Ramos (cell line): ENCODE measurements at regions not wholly inside any gene's neighbourhood (a gene's known extent, or its start where the extent isn't known, plus 50 kb on each side); places are given as distances from the start of the nearest gene placed in this dataset.
"Not testable (repeated sequence)": the region's sequence is repeated elsewhere in the genome, so short reads cannot be mapped to it uniquely, and the experiment has no call there.

Experiments
- in situ Hi-C: fragments of 300-500 bp; cut with MboI; formaldehyde crosslinking; loops from one replicate; pipeline ENCODE4 v1.14.3; 2022; ENCODE audit warnings: low sequenced_read_pairs; ENCODE audit not compliant: unreplicated experiment

DNA sequence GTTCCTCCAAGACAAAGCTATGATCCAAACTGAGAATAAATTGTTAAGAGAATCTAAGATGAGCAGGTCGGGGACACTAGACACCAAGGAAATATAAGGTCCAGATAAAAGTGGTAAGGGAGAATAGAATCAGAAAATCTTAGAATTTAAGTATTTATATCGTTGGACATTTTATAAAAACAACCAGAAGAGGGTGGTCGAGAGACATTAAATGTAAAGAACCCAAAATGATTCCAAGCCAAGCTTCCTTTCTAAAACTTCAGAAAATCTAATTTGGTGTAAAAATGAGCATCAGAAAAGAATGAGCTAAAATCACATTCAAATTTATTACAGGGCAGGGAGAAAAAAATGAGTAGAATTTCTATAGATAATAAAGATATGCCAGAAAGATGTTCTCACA is 97.8 kb upstream of the OGFRL1 start:
- in situ Hi-C loops = loop anchor here (10.0 kb wide), 1 partner anchor 154 kb away; no protein-coding TSS in a partner anchor

DNA sequence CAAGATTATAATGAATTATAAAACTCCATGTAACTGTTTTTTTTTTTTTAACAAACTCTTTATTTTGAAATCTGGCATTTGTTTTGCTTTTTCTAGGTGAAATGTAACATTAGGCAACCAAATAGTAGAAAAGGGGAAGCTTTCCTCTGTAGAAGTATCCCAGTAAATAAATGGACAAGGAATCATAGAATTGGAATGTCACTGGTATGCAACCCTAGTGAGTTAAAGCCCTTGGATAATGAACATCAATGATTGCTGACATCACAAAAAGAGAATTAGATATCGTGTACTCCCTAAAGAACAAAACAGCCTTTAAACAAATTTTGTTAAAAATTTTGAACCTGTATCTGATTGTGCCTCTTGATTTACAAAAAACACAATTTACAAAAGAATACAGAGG is 93.9 kb upstream of the OGFRL1 start:
- in situ Hi-C loops = loop anchor here (10.0 kb wide), 1 partner anchor 150 kb away; no protein-coding TSS in a partner anchor

DNA sequence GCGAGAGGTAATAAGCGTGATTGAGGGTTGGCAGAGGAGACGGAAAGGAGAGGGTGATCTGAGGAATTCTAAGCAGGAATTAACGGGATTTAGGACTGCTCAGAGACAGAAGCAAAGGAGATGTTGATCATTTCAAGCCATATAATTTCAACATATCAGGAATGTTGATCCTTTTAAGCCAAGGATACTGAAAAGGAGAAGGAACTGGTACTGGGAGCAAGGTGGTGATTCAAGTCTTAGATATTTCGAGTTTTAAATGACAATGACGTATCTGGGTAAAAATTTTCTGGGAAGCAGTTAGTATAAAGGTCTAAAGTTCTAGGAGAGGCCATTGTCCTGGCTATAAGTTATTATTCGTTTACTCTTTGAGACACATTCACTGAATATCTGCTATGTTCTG is 91.3 kb upstream of the OGFRL1 start:
- in situ Hi-C loops = loop anchor here (10.0 kb wide), 1 partner anchor 148 kb away; no protein-coding TSS in a partner anchor

DNA sequence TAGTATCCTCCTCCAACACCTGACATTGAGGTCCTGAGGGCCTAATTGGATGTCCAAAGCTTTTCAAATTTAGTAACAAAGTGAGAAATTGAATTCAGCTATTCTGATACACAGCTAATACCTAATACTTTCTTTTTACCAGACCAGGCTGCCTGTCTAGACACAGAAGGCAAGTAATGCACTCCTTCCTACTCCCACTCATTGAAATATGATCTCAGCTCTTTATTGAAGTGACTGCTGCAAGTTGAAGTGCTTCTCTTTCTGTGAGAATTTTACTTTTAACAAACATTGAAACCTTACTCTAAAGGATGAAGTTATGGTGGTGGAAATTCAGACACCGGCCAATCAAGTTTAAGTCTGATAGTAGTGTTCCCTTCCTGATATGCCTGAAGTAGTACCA is 90.8 kb upstream of the OGFRL1 start:
- in situ Hi-C loops = loop anchor here (10.0 kb wide), 1 partner anchor 147 kb away; no protein-coding TSS in a partner anchor

DNA sequence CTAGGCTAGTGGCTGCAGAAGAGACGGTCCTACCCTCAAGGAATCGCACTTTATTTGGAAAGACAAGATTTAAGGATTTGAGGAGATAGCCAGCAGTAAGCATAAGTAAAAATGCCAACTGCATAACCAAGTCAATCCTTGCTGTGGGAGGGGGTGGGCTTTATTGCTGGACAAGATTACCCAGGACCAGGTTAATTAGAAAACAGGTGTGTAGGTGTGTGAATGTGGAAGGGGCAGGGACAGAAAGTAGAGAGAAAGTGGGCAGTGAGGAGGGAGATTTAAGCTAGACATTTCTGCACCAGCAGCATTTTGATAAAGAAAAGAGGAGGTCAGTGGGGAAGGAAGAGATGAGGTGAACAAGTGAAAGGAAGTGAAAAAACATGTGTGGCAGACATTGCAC is 89.7 kb upstream of the OGFRL1 start:
- in situ Hi-C loops = loop anchor here (10.0 kb wide), 1 partner anchor 146 kb away; no protein-coding TSS in a partner anchor

DNA sequence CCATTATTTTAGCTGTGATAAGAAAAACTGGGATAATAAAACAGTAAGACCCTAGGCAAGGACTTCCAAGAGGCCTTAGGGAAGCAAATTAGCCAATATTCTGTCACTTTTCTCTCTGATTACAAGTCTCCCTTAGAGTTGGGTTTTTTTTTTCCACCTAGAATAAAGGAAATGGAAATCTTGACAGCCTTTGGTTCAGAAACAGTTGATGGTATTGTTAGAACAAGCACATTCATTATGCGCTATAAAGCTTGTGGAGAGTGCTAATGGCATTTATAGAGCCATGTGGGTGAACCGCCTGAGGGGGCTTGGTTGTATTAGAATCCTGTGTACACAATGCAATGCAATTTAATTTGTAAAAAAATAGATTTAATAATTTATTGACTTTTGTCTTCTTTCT is 88.9 kb upstream of the OGFRL1 start:
- in situ Hi-C loops = loop anchor here (10.0 kb wide), 1 partner anchor 145 kb away; no protein-coding TSS in a partner anchor

DNA sequence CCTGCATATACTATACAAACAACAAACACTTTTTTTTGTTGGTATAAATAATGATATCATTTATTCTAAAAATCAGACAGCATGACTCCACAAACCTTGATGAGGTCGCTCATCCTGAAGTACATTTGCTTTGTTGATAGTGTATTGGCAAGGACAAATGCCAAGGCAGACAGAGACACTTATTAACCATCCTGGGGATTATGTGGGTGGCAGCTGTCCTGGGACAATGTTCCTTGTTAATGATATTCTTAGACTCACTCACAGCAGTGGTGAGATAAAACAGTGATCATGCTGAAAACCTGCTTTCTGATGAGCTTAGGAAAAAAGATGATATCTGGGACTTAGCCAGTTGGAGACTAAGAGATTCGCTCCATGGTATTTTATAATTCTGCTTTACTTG is 85.4 kb upstream of the OGFRL1 start:
- in situ Hi-C loops = no loop called here

DNA sequence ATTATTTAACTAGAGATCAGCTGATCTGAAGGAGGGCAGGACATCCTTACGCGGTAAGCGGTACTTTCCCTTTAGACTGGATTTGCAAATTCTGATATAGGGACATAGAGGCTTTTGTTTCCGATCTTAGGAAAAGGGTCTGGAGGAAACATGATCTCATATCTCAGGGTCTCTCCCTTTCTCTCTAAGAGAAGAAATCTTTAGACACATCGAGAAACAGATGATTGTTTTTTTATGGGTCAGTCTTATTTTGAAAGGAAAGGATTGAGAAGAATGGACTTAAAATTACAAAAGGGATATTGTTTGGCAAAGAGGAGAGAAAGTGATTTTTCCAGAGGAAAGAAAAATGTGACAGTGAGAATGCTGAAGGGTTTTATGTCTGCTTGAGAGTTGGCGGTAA is 83.9 kb upstream of the OGFRL1 start:
- in situ Hi-C loops = no loop called here

DNA sequence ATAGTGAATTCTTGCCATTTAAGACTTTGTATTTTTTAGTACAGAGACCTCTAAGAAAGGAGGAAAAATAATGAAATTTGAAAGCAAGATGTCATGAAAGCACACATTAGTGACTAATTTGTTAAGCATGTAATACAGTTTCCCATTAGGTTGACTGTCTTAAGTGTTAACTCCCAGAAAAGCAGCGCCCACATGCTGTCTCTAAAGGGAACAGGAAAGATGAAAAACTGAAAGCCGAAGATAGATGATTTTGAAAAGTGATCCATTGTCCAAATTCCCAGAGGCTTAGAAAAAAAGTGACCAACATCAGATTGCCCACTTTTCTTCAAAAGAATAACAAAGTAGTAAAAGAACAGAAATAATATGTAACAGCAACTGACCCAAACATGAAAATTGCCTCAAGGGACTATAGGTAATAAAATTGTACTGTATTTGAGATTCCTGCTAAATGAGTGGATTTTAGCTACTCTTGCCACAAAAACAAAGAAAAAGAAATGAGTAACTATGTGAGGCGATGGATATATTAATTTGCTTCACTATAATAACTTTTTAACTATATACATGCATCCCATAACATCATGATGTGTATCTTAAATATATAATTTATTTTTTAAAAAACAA is 83.2 kb upstream of the OGFRL1 start:
- in situ Hi-C loops = no loop called here

DNA sequence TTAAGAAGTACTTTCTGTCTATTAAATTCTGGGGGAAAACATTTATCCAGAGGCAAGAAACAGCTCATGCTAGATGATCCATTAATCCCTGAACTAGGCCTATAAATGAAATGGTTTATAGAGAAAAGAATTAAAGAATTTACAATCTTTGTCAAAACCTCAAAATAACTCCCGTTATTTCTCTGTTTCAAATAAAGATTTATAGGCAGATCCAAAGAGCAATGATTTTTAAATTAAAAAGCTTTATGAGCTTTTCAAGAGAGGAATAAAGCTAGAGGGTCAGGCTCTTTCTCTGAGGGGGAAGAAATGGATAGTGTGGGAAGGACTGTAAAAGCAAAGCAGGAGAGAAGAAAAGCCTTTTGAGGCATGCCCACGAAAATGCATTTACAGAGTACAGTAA is 82.5 kb upstream of the OGFRL1 start:
- in situ Hi-C loops = no loop called here

DNA sequence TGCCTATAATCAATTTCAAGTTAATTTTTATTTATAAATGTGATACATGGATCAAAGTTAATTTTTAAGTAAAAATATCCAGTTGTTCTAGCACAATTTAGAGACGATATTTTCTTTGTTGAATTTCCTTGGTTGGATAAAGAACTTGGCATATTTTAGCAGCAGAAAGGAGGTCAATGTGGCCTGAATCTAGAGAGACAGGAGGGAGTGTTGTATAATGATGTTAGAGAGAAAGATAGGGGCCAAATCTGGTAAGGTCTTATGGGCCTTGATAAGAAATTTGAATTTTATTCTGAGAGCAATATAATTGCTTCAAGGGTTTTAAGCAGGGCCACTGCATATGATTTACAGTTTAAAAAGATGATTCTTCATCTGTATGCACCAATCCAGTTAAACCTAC is 79.4 kb upstream of the OGFRL1 start:
- in situ Hi-C loops = no loop called here

DNA sequence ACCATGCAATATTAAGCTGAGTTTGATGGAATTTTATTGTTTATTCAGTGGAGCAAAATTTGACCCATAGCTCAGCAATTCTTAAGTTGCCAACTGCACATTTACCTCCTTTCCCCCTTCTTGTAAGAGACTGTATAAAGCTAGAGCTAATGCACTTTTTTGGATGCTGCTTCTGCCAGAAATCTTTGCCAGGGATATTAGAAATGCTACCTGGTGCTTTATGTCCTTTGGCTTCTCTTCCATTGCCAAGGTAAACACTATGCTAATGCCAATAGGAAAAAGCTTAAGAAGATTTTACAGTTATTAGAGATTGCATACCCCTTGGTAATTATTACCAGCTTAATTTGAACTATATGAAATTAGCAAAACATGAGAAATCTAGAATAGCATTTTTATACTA is 79.0 kb upstream of the OGFRL1 start:
- in situ Hi-C loops = no loop called here

DNA sequence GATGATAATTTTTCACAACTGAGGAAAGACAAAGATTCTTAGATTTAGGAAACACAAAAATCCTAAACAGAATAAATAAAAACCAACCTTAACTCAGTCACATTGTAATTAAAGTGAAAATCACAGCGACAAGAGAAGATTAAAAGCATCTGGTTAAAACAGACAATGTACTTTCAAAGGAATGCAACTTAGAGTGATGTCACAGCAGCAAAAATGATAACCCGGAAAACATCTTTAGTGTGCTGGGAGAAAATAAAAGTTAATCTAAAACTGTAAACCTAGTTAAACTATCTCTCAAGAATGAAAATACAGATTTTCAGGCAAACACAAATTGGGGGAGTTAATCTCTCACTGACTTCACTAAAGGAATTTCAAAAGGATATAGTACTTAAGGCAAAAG is 76.8 kb upstream of the OGFRL1 start:
- in situ Hi-C loops = no loop called here

DNA sequence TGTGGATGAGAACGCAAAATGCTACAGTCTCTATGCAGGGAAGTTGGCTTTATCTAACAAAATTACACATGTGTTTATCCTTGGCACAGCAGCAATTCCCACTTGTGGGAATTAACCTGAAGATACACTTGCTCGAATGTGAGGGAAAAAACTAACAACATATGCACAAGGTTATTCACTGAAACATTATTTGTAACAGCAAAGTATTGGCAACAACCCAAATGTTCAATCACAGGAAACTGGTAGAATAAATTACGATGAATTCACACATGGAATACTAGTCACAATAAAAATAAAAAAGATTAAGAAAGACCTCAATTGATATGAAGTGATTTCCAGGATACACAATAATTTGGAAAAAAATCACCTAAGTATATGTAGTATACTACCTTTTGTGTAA is 68.1 kb upstream of the OGFRL1 start:
- in situ Hi-C loops = no loop called here

DNA sequence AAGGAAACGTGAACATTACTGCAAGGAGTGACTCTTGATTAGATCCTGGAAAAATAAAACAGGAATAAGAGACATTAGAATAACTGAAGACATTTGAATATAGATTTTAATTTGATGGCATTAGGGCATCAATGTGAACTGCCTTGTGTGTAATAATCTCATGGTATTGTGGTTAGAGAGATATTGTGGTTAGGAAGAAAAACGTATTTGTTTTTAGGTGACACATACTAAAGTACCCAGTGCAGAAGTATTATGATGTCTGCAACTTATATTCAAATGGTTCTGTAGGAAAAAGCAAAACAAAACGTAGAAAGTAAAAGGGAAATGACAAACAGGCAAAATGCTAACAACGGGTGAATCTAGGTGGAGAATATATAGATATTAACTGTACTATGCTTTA is 65.9 kb upstream of the OGFRL1 start:
- in situ Hi-C loops = no loop called here

DNA sequence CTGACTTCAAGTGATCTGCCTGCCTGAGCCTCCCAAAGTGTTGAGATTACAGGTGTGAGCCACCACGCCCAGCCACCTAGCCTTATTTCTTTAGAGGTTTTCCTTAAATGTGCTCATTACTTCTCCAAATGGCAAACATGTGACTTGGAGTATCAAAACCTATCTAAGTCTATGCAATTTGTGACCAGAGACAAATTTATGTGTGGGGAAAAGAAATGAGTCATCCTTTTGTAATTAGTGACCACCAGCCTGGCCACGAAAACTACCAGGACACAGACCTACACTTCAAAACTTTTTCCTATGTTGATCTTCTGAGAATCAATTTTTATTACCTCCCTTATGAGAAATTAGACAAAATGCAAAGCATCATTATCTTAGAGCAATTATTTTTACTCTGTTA is 64.6 kb upstream of the OGFRL1 start:
- in situ Hi-C loops = no loop called here

DNA sequence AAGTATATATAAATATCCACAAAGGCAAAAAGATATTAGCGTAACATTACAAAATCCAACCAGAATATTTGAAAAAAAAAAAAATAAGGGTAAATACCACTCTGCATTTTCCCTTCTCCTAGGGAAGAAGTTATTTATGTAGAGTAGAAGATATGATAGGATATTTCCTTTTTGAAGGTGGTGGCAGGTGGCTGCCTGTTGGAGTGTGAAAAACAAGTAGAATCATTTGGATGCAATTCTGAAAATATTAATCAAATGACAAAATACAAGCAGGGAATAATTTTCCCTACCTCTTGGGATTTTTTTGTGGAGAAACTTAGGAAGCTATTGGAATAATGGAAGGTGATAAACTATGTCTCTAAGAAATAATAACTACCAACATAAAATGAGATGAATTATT is 62.5 kb upstream of the OGFRL1 start:
- in situ Hi-C loops = no loop called here

DNA sequence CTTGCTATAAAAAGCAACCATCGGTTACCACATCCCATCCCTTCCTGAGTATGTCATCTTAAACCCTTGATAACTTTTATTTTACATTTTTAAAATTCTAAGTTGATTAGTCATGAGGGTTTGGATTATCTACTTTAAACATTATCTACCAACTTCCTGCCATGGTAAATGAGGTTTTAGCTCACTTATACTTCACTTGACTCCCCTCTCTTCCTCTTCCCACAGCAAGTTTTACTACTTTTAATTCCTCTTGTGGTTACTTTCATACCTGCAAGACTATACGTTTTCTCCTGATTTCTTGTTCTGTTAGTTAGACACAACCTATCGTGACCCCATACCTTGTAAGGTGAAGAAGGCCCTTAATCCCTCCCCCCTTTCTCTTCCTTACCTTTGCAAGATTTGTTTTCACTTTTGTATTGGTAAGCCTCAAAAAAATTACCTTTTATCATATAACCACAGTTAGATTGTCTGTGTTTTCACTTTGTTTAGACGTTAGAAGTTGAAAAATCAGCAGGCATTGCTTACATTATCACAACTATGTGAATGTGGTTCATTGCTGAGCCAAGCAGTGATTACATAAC is 60.1 kb upstream of the OGFRL1 start:
- in situ Hi-C loops = no loop called here

DNA sequence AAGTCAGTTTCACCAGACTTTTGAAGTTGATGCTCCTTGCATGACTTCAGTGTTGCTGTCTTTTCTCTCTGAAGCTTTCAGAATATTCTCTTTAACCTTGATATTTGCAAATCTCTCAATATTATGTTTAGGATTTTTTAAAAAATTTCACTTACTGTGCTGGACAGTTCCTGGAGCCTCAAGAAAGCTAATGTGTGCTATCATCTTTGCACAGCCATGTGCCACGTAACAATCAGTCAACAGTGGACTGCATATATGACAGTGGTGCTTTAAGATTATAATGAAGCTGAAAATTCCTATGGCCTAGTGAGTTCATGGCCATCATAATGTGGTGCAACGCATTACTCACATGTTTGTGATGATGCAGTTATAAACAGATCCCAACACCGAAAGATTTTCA is 59.1 kb upstream of the OGFRL1 start:
- in situ Hi-C loops = no loop called here

DNA sequence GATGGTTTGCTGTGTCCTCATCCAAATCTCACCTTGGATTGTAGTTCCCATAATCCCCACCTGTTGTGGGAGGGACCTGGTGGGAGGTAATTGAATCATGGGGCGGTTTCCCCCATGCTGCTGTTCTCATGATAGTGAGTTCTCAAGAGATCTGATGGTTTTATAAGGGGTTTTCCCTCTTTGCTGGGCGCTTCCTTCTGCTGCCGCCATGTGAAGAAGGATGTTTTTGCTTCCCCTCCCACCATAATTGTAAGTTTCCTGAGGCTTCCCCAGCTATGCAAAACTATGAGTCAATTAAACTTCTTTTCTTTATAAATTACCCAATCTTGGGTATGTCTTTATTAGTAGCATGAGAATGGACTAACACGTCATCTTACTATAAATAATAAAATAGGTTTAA is 55.7 kb upstream of the OGFRL1 start:
- in situ Hi-C loops = not testable (repeated sequence)

DNA sequence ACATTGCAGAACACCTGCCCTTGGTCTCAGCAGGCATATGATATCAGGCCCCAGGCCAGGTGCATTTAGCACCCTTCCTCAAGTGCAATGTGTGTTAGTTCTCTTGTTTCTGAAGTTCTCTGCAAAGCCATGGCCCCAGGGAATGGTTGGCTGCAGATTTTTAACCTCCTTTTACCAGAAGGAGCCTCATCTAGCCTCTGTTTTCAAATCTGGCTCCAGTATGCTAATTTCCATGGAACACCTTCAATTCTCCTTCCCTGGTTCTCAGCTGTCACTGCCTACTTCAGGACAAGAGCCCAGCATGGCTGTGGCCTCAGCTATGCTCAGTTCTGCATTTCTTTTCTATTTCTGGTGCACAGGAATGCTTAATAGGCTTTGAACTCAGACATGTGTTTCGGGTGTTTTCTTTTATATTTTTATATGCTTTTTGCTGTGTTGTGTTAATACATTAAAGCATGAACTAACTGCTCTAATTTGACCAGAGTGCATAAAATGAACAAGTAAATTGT is 51.6 kb upstream of the OGFRL1 start:
- in situ Hi-C loops = no loop called here

DNA sequence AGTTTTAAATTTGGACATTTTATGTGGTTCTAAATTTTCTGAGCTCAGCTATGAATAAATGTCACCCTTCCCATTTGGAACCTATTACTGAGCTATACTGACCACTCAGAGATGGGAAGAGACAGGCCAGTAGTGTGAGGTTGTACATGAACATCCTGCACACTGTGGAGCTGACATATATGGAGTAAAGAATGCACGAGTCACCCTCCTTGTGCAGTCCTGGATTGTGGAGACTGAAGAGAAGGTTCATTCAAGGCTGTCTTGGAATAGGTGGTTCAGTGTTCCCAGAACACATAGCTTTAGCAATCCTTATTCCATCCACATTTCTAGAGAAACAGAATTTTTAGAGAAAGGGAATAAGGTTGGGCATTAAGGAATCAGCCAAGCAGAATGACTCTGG is 50.3 kb upstream of the OGFRL1 start:
- in situ Hi-C loops = no loop called here
